HepG2 (cell line): ENCODE measurements at regions not wholly inside any gene's neighbourhood (a gene's known extent, or its start where the extent isn't known, plus 50 kb on each side); places are given as distances from the start of the nearest gene placed in this dataset.

Source experiments
- ATAC-seq: fragments of 200-7000 bp; cut with Tn5 transposase; 3 replicates; pipeline ENCODE4 v1.9.1; 2020; ENCODE audit warnings: mild to moderate bottlenecking, moderate library complexity
- BruUV-seq: library from RNA; stranded (reverse); fragments of 400-500 nt; replicated peaks from 2 replicates; lab custom pipeline; 2021; lab: Mats Ljungman, UMichigan
- CTCF ChIA-PET: fragments of 300-600 bp; formaldehyde crosslinking; extraction: SDS; loops from one replicate; lab custom pipeline; 2021; ENCODE audit warnings: low total read pairs, inconsistent platforms, low intra/inter-chr PET ratio; lab: Yijun Ruan, JAX
- POLR2A ChIA-PET: fragments of 350-600 bp; sonication (Branson Sonifier 250); formaldehyde crosslinking; loops from one replicate; lab custom pipeline; 2020; ENCODE audit warnings: antibody characterized with exemption, inconsistent platforms; lab: Yijun Ruan, JAX
- DNase-seq: peaks from one replicate; pipeline ENCODE4 v3.0.0-alpha.2; 2015; ENCODE audit warnings: low spot score
- FAIRE-seq: peaks from 3 replicates; lab custom pipeline; 2011; peaks lifted over from hg19 to GRCh38; lab: Jason Lieb, UNC
- H2AFZ ChIP-seq: one replicate; pipeline ENCODE4 v1.6.1; 2011; ENCODE audit warnings: low read length, inconsistent platforms
- H3K27ac ChIP-seq: fragments of 300-600 bp; 3 replicates; pipeline ENCODE4 v1.8.0; 2011; ENCODE audit warnings: mixed run types, mild to moderate bottlenecking, mixed read lengths, low read length, inconsistent platforms; ENCODE audit not compliant: insufficient read depth; ENCODE audit errors: extremely low read length
- H3K27me3 ChIP-seq, 2 experiments: fragments of 200-600 bp in 1 of 2; 2 replicates in 1 of 2; 3 replicates in 1 of 2; pipeline versions ENCODE4 v1.6.0 to v1.8.0; 2011; ENCODE audit warnings: low read length in 2 of 2, mild to moderate bottlenecking in 2 of 2, moderate library complexity in 2 of 2, inconsistent platforms in 1 of 2; ENCODE audit not compliant: insufficient read depth in 2 of 2, control insufficient read depth in 1 of 2
- H3K36me3 ChIP-seq, 2 experiments: fragments of 200-600 bp in 1 of 2; replicated peaks in 1 of 2; 2 replicates in 1 of 2; 3 replicates in 1 of 2; pipeline versions ENCODE4 v1.5.1 to v1.8.0; 2011; ENCODE audit warnings: low read length in 2 of 2, inconsistent platforms in 1 of 2; ENCODE audit not compliant: insufficient read depth in 2 of 2, control insufficient read depth in 1 of 2
- H3K4me1 ChIP-seq: 2 replicates; pipeline ENCODE4 v1.5.1; 2012; ENCODE audit warnings: low read length, inconsistent platforms; ENCODE audit not compliant: insufficient read depth
- H3K4me2 ChIP-seq: 2 replicates; pipeline ENCODE4 v1.6.0; 2011; ENCODE audit warnings: low read depth, low read length, inconsistent platforms
- H3K4me3 ChIP-seq, 3 experiments: fragments of 200-600 bp in 1 of 3; sonication (generic), shearing (Covaris generic) in 1 of 3; replicated peaks in 1 of 3; 2 replicates each; pipeline ENCODE4 v1.5.1; 2011 to 2016; ENCODE audit warnings: low read length in 3 of 3, inconsistent platforms in 2 of 3, low read depth in 2 of 3, mild to moderate bottlenecking in 2 of 3, control low read depth in 1 of 3, mixed read lengths in 1 of 3; ENCODE audit not compliant: insufficient read depth in 1 of 3
- H3K79me2 ChIP-seq: one replicate; pipeline ENCODE4 v1.6.1; 2011; ENCODE audit warnings: low read length, inconsistent platforms; ENCODE audit not compliant: insufficient read depth
- H3K9ac ChIP-seq: 2 replicates; pipeline ENCODE4 v1.6.0; 2011; ENCODE audit warnings: mild to moderate bottlenecking, low read depth, low read length, inconsistent platforms; ENCODE audit not compliant: insufficient read depth
- H3K9me3 ChIP-seq: 2 replicates; pipeline ENCODE4 v1.5.1; 2012; ENCODE audit warnings: mild to moderate bottlenecking, low read length
- H4K20me1 ChIP-seq: 2 replicates; pipeline ENCODE4 v1.6.0; 2011; ENCODE audit warnings: inconsistent platforms, mild to moderate bottlenecking, low read length, moderate library complexity; ENCODE audit not compliant: insufficient read depth
- BHLHE40 ChIP-seq: IDR thresholded peaks from 2 replicates; pipeline ENCODE4 v1.6.1; 2011; ENCODE audit warnings: low read length, improper control_type of control experiment
- BRCA1 ChIP-seq: sonication (generic); formaldehyde crosslinking; IDR thresholded peaks from 2 replicates; pipeline ENCODE4 v1.4.0; 2020; ENCODE audit warnings: missing genetic modification reagents
- FOXO4 ChIP-seq: sonication (generic); formaldehyde crosslinking; conservative IDR thresholded peaks from 2 replicates; pipeline ENCODE4 v1.8.1; 2023; ENCODE audit warnings: missing genetic modification reagents
- NCOA5 ChIP-seq: sonication (generic); formaldehyde crosslinking; IDR thresholded peaks from 2 replicates; pipeline ENCODE4 v1.4.0; 2020; ENCODE audit warnings: missing genetic modification reagents
- NCOR1 ChIP-seq: fragments of 200-600 bp; sonication (generic); IDR thresholded peaks from 2 replicates; pipeline ENCODE4 v1.7.0; 2017; ENCODE audit warnings: antibody characterized with exemption, low read length, borderline replicate concordance
- RNF2 ChIP-seq: fragments of 450-650 bp; conservative IDR thresholded peaks from 2 replicates; pipeline ENCODE4 v1.6.1; 2016; ENCODE audit warnings: low read depth
- SRSF4 ChIP-seq: fragments of 200-400 bp; formaldehyde crosslinking; IDR thresholded peaks from one replicate; pipeline ENCODE4 v1.6.1; 2018; ENCODE audit warnings: mild to moderate bottlenecking, low read depth, low read length, moderate library complexity; ENCODE audit not compliant: poor library complexity, severe bottlenecking
- UBTF ChIP-seq: sonication (generic); formaldehyde crosslinking; IDR thresholded peaks from 2 replicates; pipeline ENCODE4 v1.4.0; 2020; ENCODE audit warnings: mild to moderate bottlenecking, missing genetic modification reagents
- ZNF564 ChIP-seq: sonication (generic); formaldehyde crosslinking; IDR thresholded peaks from 2 replicates; pipeline ENCODE4 v1.8.1; 2023; ENCODE audit warnings: mild to moderate bottlenecking, missing genetic modification reagents
- WGBS: methylation state at CpG from one replicate; pipeline ENCODE4 v1.1.6; 2017; ENCODE audit warnings: low lambda C conversion rate; 5-methylcytosine and 5-hydroxymethylcytosine counted together
- in situ Hi-C: cut with HindIII; loops from 2 replicates; pipeline ENCODE4 v1.10.0; 2017; ENCODE audit warnings: low pct_unique_long_range_greater_than_20kb; ENCODE audit not compliant: extremely low pct_ligation_motif_present
- intact Hi-C: fragments of 100-400 bp; cut with micrococcal nuclease; formaldehyde crosslinking; loops from one replicate; pipeline ENCODE4 v1.10.0; 2022; ENCODE audit not compliant: unreplicated experiment
- TF ChIP-seq, protein P1 (sequence below): sonication (generic); formaldehyde crosslinking; IDR thresholded peaks from 2 replicates; pipeline ENCODE4 v1.4.0; 2020; ENCODE audit warnings: mild to moderate bottlenecking, missing genetic modification reagents, borderline replicate concordance
- TF ChIP-seq, protein P2 (sequence below), 2 experiments: IDR thresholded peaks; 2 replicates each; pipeline ENCODE4 v1.6.1; 2011 to 2012; ENCODE audit warnings: low read length in 2 of 2, borderline replicate concordance in 1 of 2, low read depth in 1 of 2, mild to moderate bottlenecking in 1 of 2, moderate library complexity in 1 of 2

- no peak overlapping the region for H3K9ac ChIP-seq
- H3K36me3 ChIP-seq = no peaks in the 10 kb centered on the region
- in situ Hi-C loops = no loop called here
- no peaks in the 10 kb centered on the region for H3K4me1 ChIP-seq
- no peak overlapping the region for H2AFZ ChIP-seq
- ChIA-PET CTCF (no interaction called here), POLR2A (no interaction called here)
- no TSS peak for BruUV-seq
- H3K79me2 ChIP-seq = no peaks in the 10 kb centered on the region
- ATAC-seq (no peak), DNase-seq (no peak), FAIRE-seq (no peak)
- peaks cover 0 to 4% of the 10 kb centered on the region in 2 experiments; a peak in 1 of 5 replicates for H3K27me3 ChIP-seq
- no peaks in the 10 kb centered on the region for H4K20me1 ChIP-seq
- H3K9me3 ChIP-seq = peaks cover 10% of the 10 kb centered on the region
- no peak overlapping the region for H3K4me3 ChIP-seq
- H3K27ac ChIP-seq = no peak overlapping the region
- intact Hi-C loops = no loop called here
- WGBS = 47% methylated on average over 6 of the region's 6 CpGs
- H3K4me2 ChIP-seq = no peak overlapping the region
- TF ChIP-seq BHLHE40 (no peak), SRSF4 (no peak), RNF2 (no peak), NCOA5 (CRISPR knock-in tag) (no peak), BRCA1 (no peak), FOXO4 (no peak), NCOR1 (no peak), UBTF (CRISPR knock-in tag) (no peak), ZNF564 (CRISPR knock-in tag) (no peak)
- TF ChIP-seq, protein P1, sequence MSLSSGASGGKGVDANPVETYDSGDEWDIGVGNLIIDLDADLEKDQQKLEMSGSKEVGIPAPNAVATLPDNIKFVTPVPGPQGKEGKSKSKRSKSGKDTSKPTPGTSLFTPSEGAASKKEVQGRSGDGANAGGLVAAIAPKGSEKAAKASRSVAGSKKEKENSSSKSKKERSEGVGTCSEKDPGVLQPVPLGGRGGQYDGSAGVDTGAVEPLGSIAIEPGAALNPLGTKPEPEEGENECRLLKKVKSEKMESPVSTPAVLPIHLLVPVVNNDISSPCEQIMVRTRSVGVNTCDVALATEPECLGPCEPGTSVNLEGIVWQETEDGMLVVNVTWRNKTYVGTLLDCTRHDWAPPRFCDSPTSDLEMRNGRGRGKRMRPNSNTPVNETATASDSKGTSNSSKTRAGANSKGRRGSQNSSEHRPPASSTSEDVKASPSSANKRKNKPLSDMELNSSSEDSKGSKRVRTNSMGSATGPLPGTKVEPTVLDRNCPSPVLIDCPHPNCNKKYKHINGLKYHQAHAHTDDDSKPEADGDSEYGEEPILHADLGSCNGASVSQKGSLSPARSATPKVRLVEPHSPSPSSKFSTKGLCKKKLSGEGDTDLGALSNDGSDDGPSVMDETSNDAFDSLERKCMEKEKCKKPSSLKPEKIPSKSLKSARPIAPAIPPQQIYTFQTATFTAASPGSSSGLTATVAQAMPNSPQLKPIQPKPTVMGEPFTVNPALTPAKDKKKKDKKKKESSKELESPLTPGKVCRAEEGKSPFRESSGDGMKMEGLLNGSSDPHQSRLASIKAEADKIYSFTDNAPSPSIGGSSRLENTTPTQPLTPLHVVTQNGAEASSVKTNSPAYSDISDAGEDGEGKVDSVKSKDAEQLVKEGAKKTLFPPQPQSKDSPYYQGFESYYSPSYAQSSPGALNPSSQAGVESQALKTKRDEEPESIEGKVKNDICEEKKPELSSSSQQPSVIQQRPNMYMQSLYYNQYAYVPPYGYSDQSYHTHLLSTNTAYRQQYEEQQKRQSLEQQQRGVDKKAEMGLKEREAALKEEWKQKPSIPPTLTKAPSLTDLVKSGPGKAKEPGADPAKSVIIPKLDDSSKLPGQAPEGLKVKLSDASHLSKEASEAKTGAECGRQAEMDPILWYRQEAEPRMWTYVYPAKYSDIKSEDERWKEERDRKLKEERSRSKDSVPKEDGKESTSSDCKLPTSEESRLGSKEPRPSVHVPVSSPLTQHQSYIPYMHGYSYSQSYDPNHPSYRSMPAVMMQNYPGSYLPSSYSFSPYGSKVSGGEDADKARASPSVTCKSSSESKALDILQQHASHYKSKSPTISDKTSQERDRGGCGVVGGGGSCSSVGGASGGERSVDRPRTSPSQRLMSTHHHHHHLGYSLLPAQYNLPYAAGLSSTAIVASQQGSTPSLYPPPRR = no peak
- TF ChIP-seq, protein P2, sequence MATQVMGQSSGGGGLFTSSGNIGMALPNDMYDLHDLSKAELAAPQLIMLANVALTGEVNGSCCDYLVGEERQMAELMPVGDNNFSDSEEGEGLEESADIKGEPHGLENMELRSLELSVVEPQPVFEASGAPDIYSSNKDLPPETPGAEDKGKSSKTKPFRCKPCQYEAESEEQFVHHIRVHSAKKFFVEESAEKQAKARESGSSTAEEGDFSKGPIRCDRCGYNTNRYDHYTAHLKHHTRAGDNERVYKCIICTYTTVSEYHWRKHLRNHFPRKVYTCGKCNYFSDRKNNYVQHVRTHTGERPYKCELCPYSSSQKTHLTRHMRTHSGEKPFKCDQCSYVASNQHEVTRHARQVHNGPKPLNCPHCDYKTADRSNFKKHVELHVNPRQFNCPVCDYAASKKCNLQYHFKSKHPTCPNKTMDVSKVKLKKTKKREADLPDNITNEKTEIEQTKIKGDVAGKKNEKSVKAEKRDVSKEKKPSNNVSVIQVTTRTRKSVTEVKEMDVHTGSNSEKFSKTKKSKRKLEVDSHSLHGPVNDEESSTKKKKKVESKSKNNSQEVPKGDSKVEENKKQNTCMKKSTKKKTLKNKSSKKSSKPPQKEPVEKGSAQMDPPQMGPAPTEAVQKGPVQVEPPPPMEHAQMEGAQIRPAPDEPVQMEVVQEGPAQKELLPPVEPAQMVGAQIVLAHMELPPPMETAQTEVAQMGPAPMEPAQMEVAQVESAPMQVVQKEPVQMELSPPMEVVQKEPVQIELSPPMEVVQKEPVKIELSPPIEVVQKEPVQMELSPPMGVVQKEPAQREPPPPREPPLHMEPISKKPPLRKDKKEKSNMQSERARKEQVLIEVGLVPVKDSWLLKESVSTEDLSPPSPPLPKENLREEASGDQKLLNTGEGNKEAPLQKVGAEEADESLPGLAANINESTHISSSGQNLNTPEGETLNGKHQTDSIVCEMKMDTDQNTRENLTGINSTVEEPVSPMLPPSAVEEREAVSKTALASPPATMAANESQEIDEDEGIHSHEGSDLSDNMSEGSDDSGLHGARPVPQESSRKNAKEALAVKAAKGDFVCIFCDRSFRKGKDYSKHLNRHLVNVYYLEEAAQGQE (IDR thresholded peaks at IDR 0.05; ENCODE audit: borderline replicate concordance in 1 of 2, low read depth in 1 of 2, low read length in 2 of 2) = no peak
Observed at GRCh38 chr1:207218512-207219362, 102.7 kb upstream of the CD55 start.
